SK-N-SH (cell line): ENCODE measurements at regions not wholly inside any gene's neighbourhood (a gene's known extent, or its start where the extent isn't known, plus 50 kb on each side); places are given as distances from the start of the nearest gene placed in this dataset.

Experiments
- FOXJ3 ChIP-seq: sonication (generic); formaldehyde crosslinking; IDR thresholded peaks from 2 replicates; pipeline ENCODE4 v1.5.1; 2020; ENCODE audit warnings: mild to moderate bottlenecking, missing genetic modification reagents
- IRF3 ChIP-seq: fragments of 150-350 bp; IDR thresholded peaks from 2 replicates; pipeline ENCODE4 v1.6.1; 2016; ENCODE audit warnings: mild to moderate bottlenecking, low read depth, low read length
- REST ChIP-seq: IDR thresholded peaks from 2 replicates; pipeline ENCODE4 v1.6.1; 2012; ENCODE audit warnings: mild to moderate bottlenecking, low read depth, low read length, moderate library complexity
- SMC3 ChIP-seq: IDR thresholded peaks from 2 replicates; pipeline ENCODE4 v1.6.1; 2012; ENCODE audit warnings: low read depth, low read length, improper control_type of control experiment
- TF ChIP-seq, protein P1 (sequence below): fragments of 200-600 bp; sonication (generic); IDR thresholded peaks from 2 replicates; pipeline ENCODE4 v1.6.1; 2017; ENCODE audit warnings: antibody characterized with exemption, mild to moderate bottlenecking, moderate library complexity

DNA sequence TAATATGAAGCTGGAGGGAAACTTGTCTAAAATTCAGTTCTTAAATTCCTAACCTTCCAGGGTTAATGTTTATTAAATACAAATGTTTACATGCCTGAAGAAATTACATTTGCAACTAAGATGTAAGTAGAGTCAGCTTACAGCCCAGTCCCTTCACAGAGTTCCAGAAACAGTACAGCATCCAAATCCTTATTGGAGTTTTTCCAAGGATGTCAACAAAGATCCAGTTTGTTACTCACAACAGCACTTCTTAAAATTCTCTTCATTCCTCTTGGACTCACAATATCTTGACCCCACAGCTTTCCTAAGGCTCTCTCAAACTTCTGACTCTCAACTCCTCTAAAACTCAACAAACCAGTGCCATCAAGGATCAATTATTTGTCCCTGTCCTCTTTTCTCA lies 50.1 kb upstream of the RWDD3 start (continued):
- TF ChIP-seq REST (no peak), FOXJ3 (CRISPR knock-in tag) (no peak), IRF3 (no peak), SMC3 (no peak)
- TF ChIP-seq, protein P1, sequence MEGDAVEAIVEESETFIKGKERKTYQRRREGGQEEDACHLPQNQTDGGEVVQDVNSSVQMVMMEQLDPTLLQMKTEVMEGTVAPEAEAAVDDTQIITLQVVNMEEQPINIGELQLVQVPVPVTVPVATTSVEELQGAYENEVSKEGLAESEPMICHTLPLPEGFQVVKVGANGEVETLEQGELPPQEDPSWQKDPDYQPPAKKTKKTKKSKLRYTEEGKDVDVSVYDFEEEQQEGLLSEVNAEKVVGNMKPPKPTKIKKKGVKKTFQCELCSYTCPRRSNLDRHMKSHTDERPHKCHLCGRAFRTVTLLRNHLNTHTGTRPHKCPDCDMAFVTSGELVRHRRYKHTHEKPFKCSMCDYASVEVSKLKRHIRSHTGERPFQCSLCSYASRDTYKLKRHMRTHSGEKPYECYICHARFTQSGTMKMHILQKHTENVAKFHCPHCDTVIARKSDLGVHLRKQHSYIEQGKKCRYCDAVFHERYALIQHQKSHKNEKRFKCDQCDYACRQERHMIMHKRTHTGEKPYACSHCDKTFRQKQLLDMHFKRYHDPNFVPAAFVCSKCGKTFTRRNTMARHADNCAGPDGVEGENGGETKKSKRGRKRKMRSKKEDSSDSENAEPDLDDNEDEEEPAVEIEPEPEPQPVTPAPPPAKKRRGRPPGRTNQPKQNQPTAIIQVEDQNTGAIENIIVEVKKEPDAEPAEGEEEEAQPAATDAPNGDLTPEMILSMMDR = no peak
